ENCODE measurements at regions not wholly inside any gene's neighbourhood (a gene's known extent, or its start where the extent isn't known, plus 50 kb on each side); places are given as distances from the start of the nearest gene placed in this dataset.

GRCh38 chr3:193997228-193998122 lies 138.5 kb upstream of the HES1 start:
- no peak for DNase-seq

GRCh38 chr3:193998123-193998448 lies 137.9 kb upstream of the HES1 start:
- DNase-seq: no peak

- no peak for DNase-seq
Observed at GRCh38 chr3:193998628-193999195, 137.2 kb upstream of the HES1 start.

GRCh38 chr3:194000100-194000499 lies 135.8 kb upstream of the HES1 start:
- no peak for DNase-seq

- no peak for DNase-seq
Observed at GRCh38 chr3:194000712-194001111, 135.2 kb upstream of the HES1 start.

GRCh38 chr3:194001728-194002459 lies 134.1 kb upstream of the HES1 start:
- no peak for DNase-seq

GRCh38 chr3:194003114-194004057 lies 132.6 kb upstream of the HES1 start:
- peak; percentile 52 for DNase-seq

- DNase-seq: no peak
Observed at GRCh38 chr3:194005930-194006501, 129.9 kb upstream of the HES1 start.

- DNase-seq: no peak
Observed at GRCh38 chr3:194007592-194008337, 128.2 kb upstream of the HES1 start.

GRCh38 chr3:194009019-194009418 lies 126.9 kb upstream of the HES1 start:
- DNase-seq: no peak

GRCh38 chr3:194009892-194010533 lies 125.9 kb upstream of the HES1 start:
- DNase-seq: no peak

GRCh38 chr3:194011807-194012206 lies 124.1 kb upstream of the HES1 start:
- DNase-seq: no peak

GRCh38 chr3:194013928-194014327 lies 122.0 kb upstream of the HES1 start:
- no peak for DNase-seq

- no peak for DNase-seq
Observed at GRCh38 chr3:194014756-194015155, 121.2 kb upstream of the HES1 start.

- peak; percentile 2 for DNase-seq
Observed at GRCh38 chr3:194019398-194020165, 116.4 kb upstream of the HES1 start.

GRCh38 chr3:194022052-194022451 lies 113.9 kb upstream of the HES1 start:
- DNase-seq: no peak

- DNase-seq: no peak
Observed at GRCh38 chr3:194022816-194023215, 113.1 kb upstream of the HES1 start.

- no peak for DNase-seq
Observed at GRCh38 chr3:194023501-194024280, 112.3 kb upstream of the HES1 start.

- no peak for DNase-seq
Observed at GRCh38 chr3:194025119-194025518, 110.8 kb upstream of the HES1 start.

- no peak for DNase-seq
Observed at GRCh38 chr3:194025951-194026350, 110.0 kb upstream of the HES1 start.
